Endothelial cell of hepatic sinusoid (primary cell): ENCODE measurements at regions not wholly inside any gene's neighbourhood (a gene's known extent, or its start where the extent isn't known, plus 50 kb on each side); places are given as distances from the start of the nearest gene placed in this dataset.
"Not testable (repeated sequence)": the region's sequence is repeated elsewhere in the genome, so short reads cannot be mapped to it uniquely, and the experiment has no call there.

Source experiments
- in situ Hi-C: cut with HindIII; loops from 2 replicates; pipeline ENCODE4 v1.10.0; 2017; ENCODE audit warnings: low sequenced_read_pairs

GRCh38 chr11:82539669-82540068 lies 194.0 kb downstream of the FAM181B start:
- in situ Hi-C loops: no loop called here

GRCh38 chr11:82536706-82537105 lies 197.0 kb downstream of the FAM181B start:
- in situ Hi-C loops: no loop called here

- in situ Hi-C loops: no loop called here
Observed at GRCh38 chr11:82533628-82534327, 199.9 kb downstream of the FAM181B start.

- in situ Hi-C loops: no loop called here
Observed at GRCh38 chr11:82529936-82530335, 203.7 kb downstream of the FAM181B start.

GRCh38 chr11:82527081-82527584 lies 206.5 kb downstream of the FAM181B start:
- in situ Hi-C loops: no loop called here

- in situ Hi-C loops: loop anchor here (5.0 kb wide), 1 partner anchor 71 kb away; no protein-coding TSS in a partner anchor
Observed at GRCh38 chr11:82523141-82523540, 210.5 kb downstream of the FAM181B start.

- in situ Hi-C loops: loop anchor here (5.0 kb wide), 1 partner anchor 69 kb away; no protein-coding TSS in a partner anchor
Observed at GRCh38 chr11:82521427-82521826, 212.2 kb downstream of the FAM181B start.

- in situ Hi-C loops: no loop called here
Observed at GRCh38 chr11:82507288-82507687, 226.4 kb downstream of the FAM181B start.

- in situ Hi-C loops: no loop called here
Observed at GRCh38 chr11:82505379-82505778, 228.3 kb downstream of the FAM181B start.

GRCh38 chr11:82501174-82501573 lies 232.5 kb downstream of the FAM181B start:
- in situ Hi-C loops: not testable (repeated sequence)

GRCh38 chr11:82494988-82495432 lies 238.7 kb downstream of the FAM181B start:
- in situ Hi-C loops: no loop called here

- in situ Hi-C loops: no loop called here
Observed at GRCh38 chr11:82474876-82475275, 258.8 kb downstream of the FAM181B start.

- in situ Hi-C loops: no loop called here
Observed at GRCh38 chr11:82465481-82465880, 268.2 kb downstream of the FAM181B start.

- in situ Hi-C loops: no loop called here
Observed at GRCh38 chr11:82462608-82463242, 270.9 kb downstream of the FAM181B start.

- in situ Hi-C loops: no loop called here
Observed at GRCh38 chr11:82458761-82459160, 274.9 kb downstream of the FAM181B start.

- in situ Hi-C loops: no loop called here
Observed at GRCh38 chr11:82458147-82458546, 275.5 kb downstream of the FAM181B start.

GRCh38 chr11:82450996-82451395 lies 282.7 kb downstream of the FAM181B start:
- in situ Hi-C loops: loop anchor here (5.0 kb wide), 1 partner anchor 71 kb away; no protein-coding TSS in a partner anchor

GRCh38 chr11:82406611-82407010 lies 327.1 kb downstream of the FAM181B start:
- in situ Hi-C loops: no loop called here

GRCh38 chr11:82405421-82405820 lies 328.2 kb downstream of the FAM181B start:
- in situ Hi-C loops: no loop called here

- in situ Hi-C loops: no loop called here
Observed at GRCh38 chr11:82404981-82405380, 328.7 kb downstream of the FAM181B start.

- in situ Hi-C loops: no loop called here
Observed at GRCh38 chr11:82403640-82404305, 329.9 kb downstream of the FAM181B start.
